Upper lobe of left lung (tissue), 6 donors: ENCODE measurements at regions not wholly inside any gene's neighbourhood (a gene's known extent, or its start where the extent isn't known, plus 50 kb on each side); places are given as distances from the start of the nearest gene placed in this dataset.
A peak's percentile ranks its signal among the peaks of the same experiment; 100 is the strongest.

Experiments used
- ATAC-seq, 2 donors: fragments of 200-7000 bp; cut with Tn5 transposase; one replicate each; pipeline ENCODE4 v1.9.1; 2022; ENCODE audit warnings: mild to moderate bottlenecking in 2 of 2, moderate library complexity in 2 of 2; ENCODE audit not compliant: low FRiP score in 2 of 2
- DNase-seq, 2 donors: peaks; one replicate each; pipeline ENCODE4 v3.0.0-alpha.2; 2019 to 2020
- H3K27ac ChIP-seq, 4 donors: fragments of 200-600 bp; sonication (generic); one replicate each; pipeline ENCODE4 v1.5.1; 2016 to 2019
- H3K27me3 ChIP-seq, 4 donors: fragments of 200-600 bp; sonication (generic); one replicate each; pipeline ENCODE4 v1.5.1; 2017 to 2019
- H3K36me3 ChIP-seq, 4 donors: fragments of 200-600 bp; sonication (generic); one replicate each; pipeline ENCODE4 v1.5.1; 2016 to 2019
- H3K4me1 ChIP-seq, 4 donors: fragments of 200-600 bp; sonication (generic); one replicate each; pipeline ENCODE4 v1.5.1; 2018 to 2019
- H3K4me3 ChIP-seq, 4 donors: fragments of 200-600 bp; sonication (generic); one replicate each; pipeline ENCODE4 v1.5.1; 2017 to 2019; ENCODE audit warnings: mild to moderate bottlenecking in 2 of 4, moderate library complexity in 1 of 4
- H3K9me3 ChIP-seq, 4 donors: fragments of 200-600 bp; sonication (generic); one replicate each; pipeline ENCODE4 v1.5.1; 2018 to 2019
- CTCF ChIP-seq, 6 experiments: fragments of 450-650 bp in 4 of 6; fragments of 200-600 bp in 2 of 6; sonication (generic) in 2 of 6; IDR thresholded peaks; one replicate each; pipeline ENCODE4 v1.5.1; 2016 to 2019; ENCODE audit warnings: antibody characterized with exemption in 6 of 6
- EP300 ChIP-seq, 4 donors: sonication (generic); formaldehyde crosslinking; IDR thresholded peaks; one replicate each; pipeline ENCODE4 v1.5.1; 2017; ENCODE audit warnings: antibody characterized with exemption in 4 of 4, control low read depth in 2 of 4
- POLR2A ChIP-seq, 4 donors: fragments of 450-650 bp; IDR thresholded peaks; one replicate each; pipeline ENCODE4 v1.5.1; 2016 to 2017; ENCODE audit warnings: antibody characterized with exemption in 4 of 4, mild to moderate bottlenecking in 2 of 4
- POLR2AphosphoS5 ChIP-seq, 2 donors: sonication (generic); formaldehyde crosslinking; IDR thresholded peaks; one replicate each; pipeline ENCODE4 v1.5.1; 2017; ENCODE audit warnings: antibody characterized with exemption in 2 of 2
- WGBS, 2 donors: methylation state at CpG; one replicate each; pipeline ENCODE4 v1.1.5; 2017 to 2018; 5-methylcytosine and 5-hydroxymethylcytosine counted together
- donor health status: DM: no; HTN: no; CAD: no; lungs with moderate emphysema.
- donor health status: DM: no; HTN: yes; CAD: no; lungs with severe emphysema.

- no peak for ATAC-seq
- no peak for TF ChIP-seq POLR2AphosphoS5 (IDR thresholded peaks at IDR 0.05)
- TF ChIP-seq EP300 (IDR thresholded peaks at IDR 0.05) = no peak
Observed at GRCh38 chr20:57959018-57959417, 249.2 kb upstream of the PMEPA1 start.

GRCh38 chr20:57958050-57958420, 248.2 kb upstream of the PMEPA1 start:
- Histone ChIP-seq H3K4me1 (no peaks in the 10 kb centered on the region), H3K27ac (no peak overlapping the region), H3K36me3 (no peaks in the 10 kb centered on the region), H3K27me3 (no peaks in the 10 kb centered on the region), H3K9me3 (no peaks in the 10 kb centered on the region), H3K4me3 (no peak overlapping the region)
- TF ChIP-seq CTCF (IDR thresholded peaks at IDR 0.05) = no peak
- no peak for TF ChIP-seq EP300 (IDR thresholded peaks at IDR 0.05)
- TF ChIP-seq POLR2A (IDR thresholded peaks at IDR 0.05) = no peak
- no peak for TF ChIP-seq POLR2AphosphoS5 (IDR thresholded peaks at IDR 0.05)
- DNase-seq = no peak
- ATAC-seq = no peak
- 47 to 81% methylated on average over 3 of the region's 3 CpGs for WGBS, 2 donors

More at GRCh38 chr20:57959018-57959417, 249.2 kb upstream of the PMEPA1 start:
- Histone ChIP-seq H3K27ac (no peak overlapping the region), H3K4me1 (no peaks in the 10 kb centered on the region), H3K4me3 (no peak overlapping the region), H3K27me3 (no peaks in the 10 kb centered on the region), H3K36me3 (no peaks in the 10 kb centered on the region), H3K9me3 (no peaks in the 10 kb centered on the region)
- no peak for DNase-seq
- WGBS, 2 donors = 80 to 86% methylated on average over 12 of the region's 12 CpGs

- H3K4me3 ChIP-seq = no peak overlapping the region
- H3K27me3 ChIP-seq = no peaks in the 10 kb centered on the region
- no peaks in the 10 kb centered on the region for H3K9me3 ChIP-seq
- H3K27ac ChIP-seq = no peak overlapping the region
- DNase-seq (no peak), ATAC-seq (peak in 1 of 2 donors; percentile 86)
- H3K36me3 ChIP-seq = no peaks in the 10 kb centered on the region
- 88 to 91% methylated on average over 10 of the region's 10 CpGs for WGBS, 2 donors
- no peaks in the 10 kb centered on the region for H3K4me1 ChIP-seq
- TF ChIP-seq CTCF (IDR thresholded peaks at IDR 0.05) (no peak), POLR2AphosphoS5 (IDR thresholded peaks at IDR 0.05) (no peak), EP300 (IDR thresholded peaks at IDR 0.05) (no peak), POLR2A (IDR thresholded peaks at IDR 0.05) (no peak)
Observed at GRCh38 chr20:57957411-57958049, 247.7 kb upstream of the PMEPA1 start.

- no peak overlapping the region for H3K4me3 ChIP-seq
- ATAC-seq (no peak), DNase-seq (no peak)
- no peaks in the 10 kb centered on the region for H3K27me3 ChIP-seq
- 40 to 59% methylated on average over 4 of the region's 4 CpGs for WGBS, 2 donors
- H3K36me3 ChIP-seq = no peaks in the 10 kb centered on the region
- H3K9me3 ChIP-seq = no peaks in the 10 kb centered on the region
- no peak overlapping the region for H3K27ac ChIP-seq
- H3K4me1 ChIP-seq = no peaks in the 10 kb centered on the region
- TF ChIP-seq POLR2AphosphoS5 (IDR thresholded peaks at IDR 0.05) = no peak
Observed at GRCh38 chr20:57953638-57954037, 243.8 kb upstream of the PMEPA1 start.

GRCh38 chr20:57952136-57952535, 242.3 kb upstream of the PMEPA1 start:
- Histone ChIP-seq H3K4me3 (no peak overlapping the region), H3K9me3 (no peaks in the 10 kb centered on the region), H3K36me3 (no peaks in the 10 kb centered on the region), H3K27ac (no peak overlapping the region), H3K27me3 (no peaks in the 10 kb centered on the region), H3K4me1 (no peaks in the 10 kb centered on the region)
- DNase-seq (no peak), ATAC-seq (no peak)
- 83 to 98% methylated on average over 1 of the region's 1 CpG for WGBS, 2 donors
- TF ChIP-seq POLR2AphosphoS5 (IDR thresholded peaks at IDR 0.05) (no peak), CTCF (IDR thresholded peaks at IDR 0.05) (no peak), POLR2A (IDR thresholded peaks at IDR 0.05) (no peak), EP300 (IDR thresholded peaks at IDR 0.05) (no peak)

- ATAC-seq = no peak
Observed at GRCh38 chr20:57951549-57951948, 241.7 kb upstream of the PMEPA1 start.

More at GRCh38 chr20:57951549-57951948, 241.7 kb upstream of the PMEPA1 start:
- Histone ChIP-seq H3K9me3 (no peaks in the 10 kb centered on the region), H3K4me1 (no peaks in the 10 kb centered on the region), H3K36me3 (no peaks in the 10 kb centered on the region), H3K27ac (no peak overlapping the region), H3K27me3 (no peaks in the 10 kb centered on the region), H3K4me3 (no peak overlapping the region)
- DNase-seq = no peak
- 87 to 88% methylated on average over 3 of the region's 3 CpGs for WGBS, 2 donors
- no peak for TF ChIP-seq POLR2AphosphoS5 (IDR thresholded peaks at IDR 0.05)
- no peak for TF ChIP-seq CTCF (IDR thresholded peaks at IDR 0.05)
- TF ChIP-seq POLR2A (IDR thresholded peaks at IDR 0.05) = no peak
- no peak for TF ChIP-seq EP300 (IDR thresholded peaks at IDR 0.05)
